ENCODE measurements at regions not wholly inside any gene's neighbourhood (a gene's known extent, or its start where the extent isn't known, plus 50 kb on each side); places are given as distances from the start of the nearest gene placed in this dataset.

- Mint-ChIP-seq H3K27ac (no peak overlapping the region), H3K27me3 (ENCODE audit: low read depth) (no peaks in the 10 kb centered on the region), H3K36me3 (ENCODE audit: insufficient read depth in 2 of 2) (peaks cover 2% of the 10 kb centered on the region in 2 donors), H3K9me3 (peaks cover 15 to 21% of the 10 kb centered on the region in 2 donors), H3K4me3 (no peak overlapping the region), H3K4me1 (ENCODE audit: low read depth) (no peaks in the 10 kb centered on the region)
- DNase-seq (no peak), ATAC-seq (replicated peaks in 1 of 2) (no peak)
Observed at GRCh38 chr10:37623506-37623905, 233.9 kb downstream of the ZNF248 start.

- DNase-seq: no peak
- peaks cover 12 to 16% of the 10 kb centered on the region in 2 donors for H3K9me3 Mint-ChIP-seq
- H3K27me3 Mint-ChIP-seq (ENCODE audit: low read depth): no peaks in the 10 kb centered on the region
- H3K27ac Mint-ChIP-seq: no peak overlapping the region
- ATAC-seq (replicated peaks in 1 of 2): no peak
- H3K4me3 Mint-ChIP-seq: no peak overlapping the region
- H3K4me1 Mint-ChIP-seq (ENCODE audit: low read depth): no peaks in the 10 kb centered on the region
- H3K36me3 Mint-ChIP-seq (ENCODE audit: insufficient read depth in 2 of 2): peaks cover 2 to 3% of the 10 kb centered on the region in 2 donors
Observed at GRCh38 chr10:37619336-37619735, 238.1 kb downstream of the ZNF248 start.

- DNase-seq (no peak), ATAC-seq (replicated peaks in 1 of 2) (no peak)
- H3K27me3 Mint-ChIP-seq (ENCODE audit: low read depth): no peaks in the 10 kb centered on the region
- no peak overlapping the region for H3K27ac Mint-ChIP-seq
- no peaks in the 10 kb centered on the region for H3K36me3 Mint-ChIP-seq (ENCODE audit: insufficient read depth in 2 of 2)
- peaks cover 3 to 16% of the 10 kb centered on the region in 2 donors for H3K9me3 Mint-ChIP-seq
- H3K4me1 Mint-ChIP-seq (ENCODE audit: low read depth): no peaks in the 10 kb centered on the region
- H3K4me3 Mint-ChIP-seq: no peak overlapping the region
Observed at GRCh38 chr10:37588299-37588698, 269.1 kb downstream of the ZNF248 start.

- no peak overlapping the region for H3K4me3 Mint-ChIP-seq
- no peak for ATAC-seq (replicated peaks in 1 of 2)
- peaks cover 0 to 12% of the 10 kb centered on the region in 2 donors for H3K9me3 Mint-ChIP-seq
Observed at GRCh38 chr10:37584643-37585042, 272.8 kb downstream of the ZNF248 start.

GRCh38 chr10:37582237-37582636 lies 275.2 kb downstream of the ZNF248 start:
- ATAC-seq (replicated peaks in 1 of 2) (no peak), DNase-seq (no peak)
- no peaks in the 10 kb centered on the region for H3K27me3 Mint-ChIP-seq (ENCODE audit: low read depth)
- H3K27ac Mint-ChIP-seq: no peak overlapping the region
- H3K4me3 Mint-ChIP-seq: no peak overlapping the region
- H3K9me3 Mint-ChIP-seq: peaks cover 0 to 9% of the 10 kb centered on the region in 2 donors
- H3K4me1 Mint-ChIP-seq (ENCODE audit: low read depth): no peaks in the 10 kb centered on the region
- H3K36me3 Mint-ChIP-seq (ENCODE audit: insufficient read depth in 2 of 2): no peaks in the 10 kb centered on the region

More at GRCh38 chr10:37584643-37585042, 272.8 kb downstream of the ZNF248 start:
- DNase-seq: no peak
- H3K4me1 Mint-ChIP-seq (ENCODE audit: low read depth): no peaks in the 10 kb centered on the region
- no peaks in the 10 kb centered on the region for H3K27me3 Mint-ChIP-seq (ENCODE audit: low read depth)
- H3K27ac Mint-ChIP-seq: no peak overlapping the region
- H3K36me3 Mint-ChIP-seq (ENCODE audit: insufficient read depth in 2 of 2): no peaks in the 10 kb centered on the region

GRCh38 chr10:37576154-37576553 lies 281.3 kb downstream of the ZNF248 start:
- no peaks in the 10 kb centered on the region for H3K27me3 Mint-ChIP-seq (ENCODE audit: low read depth)
- ATAC-seq (replicated peaks in 1 of 2) (no peak), DNase-seq (no peak)
- no peaks in the 10 kb centered on the region for H3K4me1 Mint-ChIP-seq (ENCODE audit: low read depth)
- H3K4me3 Mint-ChIP-seq: no peak overlapping the region
- H3K36me3 Mint-ChIP-seq (ENCODE audit: insufficient read depth in 2 of 2): no peaks in the 10 kb centered on the region
- H3K27ac Mint-ChIP-seq: no peak overlapping the region
- H3K9me3 Mint-ChIP-seq: peaks cover 3 to 5% of the 10 kb centered on the region in 2 donors

- Mint-ChIP-seq H3K27ac (no peak overlapping the region), H3K36me3 (ENCODE audit: insufficient read depth in 2 of 2) (no peaks in the 10 kb centered on the region), H3K4me1 (ENCODE audit: low read depth) (no peaks in the 10 kb centered on the region), H3K4me3 (no peak overlapping the region), H3K9me3 (peaks cover 3 to 10% of the 10 kb centered on the region in 2 donors), H3K27me3 (ENCODE audit: low read depth) (no peaks in the 10 kb centered on the region)
- no peak for ATAC-seq (replicated peaks in 1 of 2)
- DNase-seq: no peak
Observed at GRCh38 chr10:37572206-37572605, 285.2 kb downstream of the ZNF248 start.

- H3K27me3 Mint-ChIP-seq (ENCODE audit: low read depth): no peaks in the 10 kb centered on the region
- H3K36me3 Mint-ChIP-seq (ENCODE audit: insufficient read depth in 2 of 2): no peaks in the 10 kb centered on the region
- H3K9me3 Mint-ChIP-seq: peaks cover 4 to 7% of the 10 kb centered on the region in 2 donors
- no peak overlapping the region for H3K27ac Mint-ChIP-seq
- no peak for DNase-seq
- H3K4me3 Mint-ChIP-seq: no peak overlapping the region
- no peak for ATAC-seq (replicated peaks in 1 of 2)
- no peaks in the 10 kb centered on the region for H3K4me1 Mint-ChIP-seq (ENCODE audit: low read depth)
Observed at GRCh38 chr10:37566332-37566731, 291.1 kb downstream of the ZNF248 start.

- Mint-ChIP-seq H3K9me3 (peaks cover 7 to 13% of the 10 kb centered on the region in 2 donors), H3K4me1 (ENCODE audit: low read depth) (no peaks in the 10 kb centered on the region), H3K27ac (no peak overlapping the region), H3K27me3 (ENCODE audit: low read depth) (no peaks in the 10 kb centered on the region), H3K4me3 (no peak overlapping the region), H3K36me3 (ENCODE audit: insufficient read depth in 2 of 2) (no peaks in the 10 kb centered on the region)
- no peak for DNase-seq
- no peak for ATAC-seq (replicated peaks in 1 of 2)
Observed at GRCh38 chr10:37563715-37564108, 293.7 kb downstream of the ZNF248 start.

- Mint-ChIP-seq H3K27ac (no peak overlapping the region), H3K36me3 (ENCODE audit: insufficient read depth in 2 of 2) (no peaks in the 10 kb centered on the region), H3K4me1 (ENCODE audit: low read depth) (no peaks in the 10 kb centered on the region), H3K27me3 (ENCODE audit: low read depth) (no peaks in the 10 kb centered on the region), H3K4me3 (no peak overlapping the region), H3K9me3 (peaks cover 5 to 11% of the 10 kb centered on the region in 2 donors)
- no peak for DNase-seq
- ATAC-seq (replicated peaks in 1 of 2): no peak
Observed at GRCh38 chr10:37563107-37563714, 294.2 kb downstream of the ZNF248 start.

GRCh38 chr10:37552881-37553280 lies 304.5 kb downstream of the ZNF248 start:
- H3K4me1 Mint-ChIP-seq (ENCODE audit: low read depth): no peaks in the 10 kb centered on the region
- DNase-seq: no peak
- H3K27ac Mint-ChIP-seq: no peak overlapping the region
- H3K9me3 Mint-ChIP-seq: peaks cover 8 to 12% of the 10 kb centered on the region in 2 donors
- no peaks in the 10 kb centered on the region for H3K27me3 Mint-ChIP-seq (ENCODE audit: low read depth)
- ATAC-seq (replicated peaks in 1 of 2): no peak
- no peak overlapping the region for H3K4me3 Mint-ChIP-seq
- peaks cover 0 to 3% of the 10 kb centered on the region in 2 donors for H3K36me3 Mint-ChIP-seq (ENCODE audit: insufficient read depth in 2 of 2)

GRCh38 chr10:37549054-37549453 lies 308.4 kb downstream of the ZNF248 start:
- Mint-ChIP-seq H3K4me1 (ENCODE audit: low read depth) (no peaks in the 10 kb centered on the region), H3K4me3 (no peak overlapping the region), H3K27ac (no peak overlapping the region), H3K9me3 (peaks cover 2 to 5% of the 10 kb centered on the region in 2 donors), H3K27me3 (ENCODE audit: low read depth) (no peaks in the 10 kb centered on the region), H3K36me3 (ENCODE audit: insufficient read depth in 2 of 2) (peaks cover 0 to 3% of the 10 kb centered on the region in 2 donors)
- no peak for ATAC-seq (replicated peaks in 1 of 2)
- no peak for DNase-seq

GRCh38 chr10:37535459-37536246 lies 321.8 kb downstream of the ZNF248 start:
- DNase-seq: no peak
- H3K36me3 Mint-ChIP-seq (ENCODE audit: insufficient read depth in 2 of 2): no peaks in the 10 kb centered on the region
- peaks cover 9% of the 10 kb centered on the region in 2 donors for H3K9me3 Mint-ChIP-seq
- no peaks in the 10 kb centered on the region for H3K4me1 Mint-ChIP-seq (ENCODE audit: low read depth)
- H3K27ac Mint-ChIP-seq: no peak overlapping the region
- no peak overlapping the region for H3K4me3 Mint-ChIP-seq
- no peak for ATAC-seq (replicated peaks in 1 of 2)
- no peaks in the 10 kb centered on the region for H3K27me3 Mint-ChIP-seq (ENCODE audit: low read depth)
